ENCODE measurements at regions not wholly inside any gene's neighbourhood (a gene's known extent, or its start where the extent isn't known, plus 50 kb on each side); places are given as distances from the start of the nearest gene placed in this dataset.
"Not testable (repeated sequence)": the region's sequence is repeated elsewhere in the genome, so short reads cannot be mapped to it uniquely, and the experiment has no call there.

- H3K36me3 Mint-ChIP-seq (ENCODE audit: low read depth) = no peaks in the 10 kb centered on the region
- H3K27me3 Mint-ChIP-seq = no peaks in the 10 kb centered on the region
- H3K27ac Mint-ChIP-seq = no peak overlapping the region
- DNase-seq = no peak
- H3K4me1 Mint-ChIP-seq = no peaks in the 10 kb centered on the region
- H3K4me3 Mint-ChIP-seq = no peak overlapping the region
- peaks cover 11% of the 10 kb centered on the region for H3K9me3 Mint-ChIP-seq
- ChIA-PET POLR2A (no interaction called here), CTCF (no interaction called here)
Observed at GRCh38 chr1:79705218-79705617, 698.7 kb upstream of the ADGRL4 start.

GRCh38 chr1:79704067-79704466, 697.5 kb upstream of the ADGRL4 start:
- no peaks in the 10 kb centered on the region for H3K27me3 Mint-ChIP-seq
- peaks cover 15% of the 10 kb centered on the region for H3K9me3 Mint-ChIP-seq
- no peak overlapping the region for H3K27ac Mint-ChIP-seq
- H3K4me3 Mint-ChIP-seq = no peak overlapping the region
- ChIA-PET POLR2A (no interaction called here), CTCF (no interaction called here)
- H3K36me3 Mint-ChIP-seq (ENCODE audit: low read depth) = no peaks in the 10 kb centered on the region
- H3K4me1 Mint-ChIP-seq = no peaks in the 10 kb centered on the region
- DNase-seq = no peak

GRCh38 chr1:79702336-79702999, 695.9 kb upstream of the ADGRL4 start:
- H3K27ac Mint-ChIP-seq; H3K4me3 Mint-ChIP-seq; H3K27me3 Mint-ChIP-seq; DNase-seq; CTCF ChIA-PET; H3K36me3 Mint-ChIP-seq (ENCODE audit: low read depth); H3K4me1 Mint-ChIP-seq; POLR2A ChIA-PET: not testable (repeated sequence)
- peaks cover 22% of the 10 kb centered on the region for H3K9me3 Mint-ChIP-seq

- Mint-ChIP-seq H3K36me3 (ENCODE audit: low read depth) (no peaks in the 10 kb centered on the region), H3K4me3 (no peak overlapping the region), H3K27ac (no peak overlapping the region), H3K4me1 (no peaks in the 10 kb centered on the region), H3K9me3 (peaks cover 12% of the 10 kb centered on the region), H3K27me3 (no peaks in the 10 kb centered on the region)
- no peak for DNase-seq
- CTCF ChIA-PET = no interaction called here
- POLR2A ChIA-PET = no interaction called here
Observed at GRCh38 chr1:79695138-79695537, 688.6 kb upstream of the ADGRL4 start.

GRCh38 chr1:79694241-79694640, 687.7 kb upstream of the ADGRL4 start:
- no peaks in the 10 kb centered on the region for H3K4me1 Mint-ChIP-seq
- H3K4me3 Mint-ChIP-seq = no peak overlapping the region
- ChIA-PET CTCF (no interaction called here), POLR2A (no interaction called here)
- no peaks in the 10 kb centered on the region for H3K36me3 Mint-ChIP-seq (ENCODE audit: low read depth)
- DNase-seq = no peak
- H3K27me3 Mint-ChIP-seq = no peaks in the 10 kb centered on the region
- H3K27ac Mint-ChIP-seq = no peak overlapping the region
- peaks cover 7% of the 10 kb centered on the region for H3K9me3 Mint-ChIP-seq

GRCh38 chr1:79693441-79694114, 687.0 kb upstream of the ADGRL4 start:
- Mint-ChIP-seq H3K9me3 (peaks cover 4% of the 10 kb centered on the region), H3K27ac (no peak overlapping the region), H3K36me3 (ENCODE audit: low read depth) (no peaks in the 10 kb centered on the region), H3K4me1 (no peaks in the 10 kb centered on the region), H3K27me3 (no peaks in the 10 kb centered on the region), H3K4me3 (no peak overlapping the region)
- CTCF ChIA-PET = no interaction called here
- no peak for DNase-seq
- POLR2A ChIA-PET = no interaction called here

GRCh38 chr1:79692519-79692918, 686.0 kb upstream of the ADGRL4 start:
- CTCF ChIA-PET = no interaction called here
- no peaks in the 10 kb centered on the region for H3K27me3 Mint-ChIP-seq

GRCh38 chr1:79688932-79689331, 682.4 kb upstream of the ADGRL4 start:
- H3K9me3 Mint-ChIP-seq = peaks cover 6% of the 10 kb centered on the region
- no peaks in the 10 kb centered on the region for H3K27me3 Mint-ChIP-seq
- no peaks in the 10 kb centered on the region for H3K4me1 Mint-ChIP-seq
- CTCF ChIA-PET = no interaction called here
- POLR2A ChIA-PET = no interaction called here
- no peak overlapping the region for H3K27ac Mint-ChIP-seq
- no peak overlapping the region for H3K4me3 Mint-ChIP-seq
- H3K36me3 Mint-ChIP-seq (ENCODE audit: low read depth) = no peaks in the 10 kb centered on the region
- no peak for DNase-seq

More at GRCh38 chr1:79692519-79692918, 686.0 kb upstream of the ADGRL4 start:
- Mint-ChIP-seq H3K36me3 (ENCODE audit: low read depth) (no peaks in the 10 kb centered on the region), H3K27ac (no peak overlapping the region), H3K4me3 (no peak overlapping the region), H3K9me3 (peaks cover 2% of the 10 kb centered on the region), H3K4me1 (no peaks in the 10 kb centered on the region)
- POLR2A ChIA-PET = no interaction called here
- DNase-seq = no peak

- ChIA-PET POLR2A (no interaction called here), CTCF (no interaction called here)
- no peaks in the 10 kb centered on the region for H3K27me3 Mint-ChIP-seq
- H3K27ac Mint-ChIP-seq = no peak overlapping the region
- H3K9me3 Mint-ChIP-seq = peaks cover 18% of the 10 kb centered on the region
- no peak for DNase-seq
- no peaks in the 10 kb centered on the region for H3K4me1 Mint-ChIP-seq
- H3K4me3 Mint-ChIP-seq = no peak overlapping the region
- no peaks in the 10 kb centered on the region for H3K36me3 Mint-ChIP-seq (ENCODE audit: low read depth)
Observed at GRCh38 chr1:79683420-79683819, 676.9 kb upstream of the ADGRL4 start.

- CTCF ChIA-PET = no interaction called here
- Mint-ChIP-seq H3K4me1 (no peaks in the 10 kb centered on the region), H3K4me3 (no peak overlapping the region), H3K9me3 (peaks cover 20% of the 10 kb centered on the region), H3K27ac (no peak overlapping the region), H3K36me3 (ENCODE audit: low read depth) (no peaks in the 10 kb centered on the region), H3K27me3 (no peaks in the 10 kb centered on the region)
- POLR2A ChIA-PET = no interaction called here
- no peak for DNase-seq
Observed at GRCh38 chr1:79682478-79682877, 675.9 kb upstream of the ADGRL4 start.

- H3K36me3 Mint-ChIP-seq (ENCODE audit: low read depth) = no peaks in the 10 kb centered on the region
Observed at GRCh38 chr1:79681382-79681781, 674.9 kb upstream of the ADGRL4 start.

GRCh38 chr1:79679916-79680315, 673.4 kb upstream of the ADGRL4 start:
- DNase-seq = no peak
- H3K4me3 Mint-ChIP-seq = no peak overlapping the region
- no peaks in the 10 kb centered on the region for H3K4me1 Mint-ChIP-seq
- H3K9me3 Mint-ChIP-seq = peaks cover 16% of the 10 kb centered on the region
- no peaks in the 10 kb centered on the region for H3K36me3 Mint-ChIP-seq (ENCODE audit: low read depth)
- POLR2A ChIA-PET = no interaction called here
- H3K27ac Mint-ChIP-seq = no peak overlapping the region
- CTCF ChIA-PET = no interaction called here
- H3K27me3 Mint-ChIP-seq = no peaks in the 10 kb centered on the region

More at GRCh38 chr1:79681382-79681781, 674.9 kb upstream of the ADGRL4 start:
- ChIA-PET CTCF (interaction anchor here (0.7 kb wide), 1 partner anchor 1432 kb away, joined by 3 read pairs; no protein-coding TSS in a partner anchor), POLR2A (no interaction called here)
- Mint-ChIP-seq H3K27me3 (no peaks in the 10 kb centered on the region), H3K27ac (no peak overlapping the region), H3K4me1 (no peaks in the 10 kb centered on the region), H3K4me3 (no peak overlapping the region), H3K9me3 (peaks cover 16% of the 10 kb centered on the region)
- DNase-seq = no peak

GRCh38 chr1:79667848-79668696, 661.5 kb upstream of the ADGRL4 start:
- H3K4me3 Mint-ChIP-seq = no peak overlapping the region
- H3K36me3 Mint-ChIP-seq (ENCODE audit: low read depth) = no peaks in the 10 kb centered on the region
- POLR2A ChIA-PET = no interaction called here

More at GRCh38 chr1:79667848-79668696, 661.5 kb upstream of the ADGRL4 start:
- CTCF ChIA-PET = no interaction called here
- H3K4me1 Mint-ChIP-seq = no peaks in the 10 kb centered on the region
- H3K9me3 Mint-ChIP-seq = peaks cover 5% of the 10 kb centered on the region
- no peaks in the 10 kb centered on the region for H3K27me3 Mint-ChIP-seq
- no peak overlapping the region for H3K27ac Mint-ChIP-seq
- no peak for DNase-seq
